ENCODE measurements at regions not wholly inside any gene's neighbourhood (a gene's known extent, or its start where the extent isn't known, plus 50 kb on each side); places are given as distances from the start of the nearest gene placed in this dataset.

DNA sequence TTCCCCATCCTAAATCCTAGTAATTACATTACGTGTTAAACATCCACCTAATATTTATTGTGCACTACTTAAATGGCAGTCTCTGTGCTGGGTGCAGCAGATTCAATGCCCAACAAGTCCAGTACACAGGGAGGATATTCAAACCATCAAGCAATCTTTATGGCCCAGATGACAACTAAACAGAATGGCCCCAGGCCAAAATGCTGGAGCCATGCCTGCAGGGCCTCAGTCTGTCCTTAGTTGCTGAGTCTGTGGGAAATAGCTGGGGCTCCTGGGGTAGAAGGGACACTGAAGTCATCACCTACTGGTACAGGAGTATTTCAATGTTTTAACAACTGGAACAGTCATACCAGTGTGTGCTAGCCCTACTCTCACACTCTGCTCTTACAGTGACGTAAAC is 153.5 kb downstream of the ZNF608 start:
- no peak for DNase-seq (ENCODE audit: low read depth, low spot score)
- TF ChIP-seq FOSL1 (IDR thresholded peaks at IDR 0.05; ENCODE audit: low read depth) (no peak), SRF (IDR thresholded peaks at IDR 0.05; ENCODE audit: low read depth) (no peak), SP1 (IDR thresholded peaks at IDR 0.05; ENCODE audit: low read depth) (no peak), EGR1 (IDR thresholded peaks at IDR 0.05; ENCODE audit: low read depth) (no peak), ZFX (IDR thresholded peaks at IDR 0.05) (no peak), EZH2phosphoT487 (IDR thresholded peaks at IDR 0.05; ENCODE audit: borderline replicate concordance) (no peak), YY1 (IDR thresholded peaks at IDR 0.05; ENCODE audit: extremely low read depth, insufficient replicate concordance, low read depth, low read length) (no peak), POLR2AphosphoS5 (IDR thresholded peaks at IDR 0.05; ENCODE audit: low read depth, low read length) (no peak), RAD21 (IDR thresholded peaks at IDR 0.05; ENCODE audit: low read depth) (no peak)
- TF ChIP-seq, protein P1, sequence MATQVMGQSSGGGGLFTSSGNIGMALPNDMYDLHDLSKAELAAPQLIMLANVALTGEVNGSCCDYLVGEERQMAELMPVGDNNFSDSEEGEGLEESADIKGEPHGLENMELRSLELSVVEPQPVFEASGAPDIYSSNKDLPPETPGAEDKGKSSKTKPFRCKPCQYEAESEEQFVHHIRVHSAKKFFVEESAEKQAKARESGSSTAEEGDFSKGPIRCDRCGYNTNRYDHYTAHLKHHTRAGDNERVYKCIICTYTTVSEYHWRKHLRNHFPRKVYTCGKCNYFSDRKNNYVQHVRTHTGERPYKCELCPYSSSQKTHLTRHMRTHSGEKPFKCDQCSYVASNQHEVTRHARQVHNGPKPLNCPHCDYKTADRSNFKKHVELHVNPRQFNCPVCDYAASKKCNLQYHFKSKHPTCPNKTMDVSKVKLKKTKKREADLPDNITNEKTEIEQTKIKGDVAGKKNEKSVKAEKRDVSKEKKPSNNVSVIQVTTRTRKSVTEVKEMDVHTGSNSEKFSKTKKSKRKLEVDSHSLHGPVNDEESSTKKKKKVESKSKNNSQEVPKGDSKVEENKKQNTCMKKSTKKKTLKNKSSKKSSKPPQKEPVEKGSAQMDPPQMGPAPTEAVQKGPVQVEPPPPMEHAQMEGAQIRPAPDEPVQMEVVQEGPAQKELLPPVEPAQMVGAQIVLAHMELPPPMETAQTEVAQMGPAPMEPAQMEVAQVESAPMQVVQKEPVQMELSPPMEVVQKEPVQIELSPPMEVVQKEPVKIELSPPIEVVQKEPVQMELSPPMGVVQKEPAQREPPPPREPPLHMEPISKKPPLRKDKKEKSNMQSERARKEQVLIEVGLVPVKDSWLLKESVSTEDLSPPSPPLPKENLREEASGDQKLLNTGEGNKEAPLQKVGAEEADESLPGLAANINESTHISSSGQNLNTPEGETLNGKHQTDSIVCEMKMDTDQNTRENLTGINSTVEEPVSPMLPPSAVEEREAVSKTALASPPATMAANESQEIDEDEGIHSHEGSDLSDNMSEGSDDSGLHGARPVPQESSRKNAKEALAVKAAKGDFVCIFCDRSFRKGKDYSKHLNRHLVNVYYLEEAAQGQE (IDR thresholded peaks at IDR 0.05; ENCODE audit: low read depth) = no peak
- TF ChIP-seq, protein P2, sequence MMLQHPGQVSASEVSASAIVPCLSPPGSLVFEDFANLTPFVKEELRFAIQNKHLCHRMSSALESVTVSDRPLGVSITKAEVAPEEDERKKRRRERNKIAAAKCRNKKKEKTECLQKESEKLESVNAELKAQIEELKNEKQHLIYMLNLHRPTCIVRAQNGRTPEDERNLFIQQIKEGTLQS (IDR thresholded peaks at IDR 0.05) = no peak
- H3K4me3 ChIP-seq (replicated peaks in 1 of 2; ENCODE audit: low read depth in 1 of 2, low read length in 2 of 2) = no peak overlapping the region
- intact Hi-C loops (cut with micrococcal nuclease) = no loop called here
- H3K9me3 ChIP-seq (ENCODE audit: control insufficient read depth in 1 of 2, insufficient read depth in 1 of 2, low read depth in 1 of 2, low read length in 2 of 2) = no peaks in the 10 kb centered on the region
- no peaks in the 10 kb centered on the region for H3K79me2 ChIP-seq (ENCODE audit: insufficient read depth, low read length)
- ChIA-PET CTCF (no interaction called here), RAD21 (ENCODE audit: low non-redundant PET in 1 of 2, low total read pairs in 2 of 2, uncharacterized antibody in 2 of 2, unreplicated experiment in 2 of 2) (interaction anchor here in 1 of 2 experiments (0.6 kb wide), 1 partner anchor 27 kb away, joined by 4 read pairs; no protein-coding TSS in a partner anchor), POLR2A (no interaction called here)
- no peaks in the 10 kb centered on the region for H4K20me1 ChIP-seq (ENCODE audit: insufficient read depth)
- no peaks in the 10 kb centered on the region for H3K9me2 ChIP-seq (ENCODE audit: insufficient read depth)
- ATAC-seq = no peak
- no peak overlapping the region for H2AFZ ChIP-seq (ENCODE audit: low read depth, low read length, poor library complexity, severe bottlenecking)
- no peaks in the 10 kb centered on the region for H3K27me3 ChIP-seq (ENCODE audit: insufficient read depth, low read length)
- H3K27ac ChIP-seq (ENCODE audit: low read depth, low read length) = no peak overlapping the region
- no peak overlapping the region for H3K4me2 ChIP-seq (ENCODE audit: low read length)
- H3K9ac ChIP-seq (ENCODE audit: low read length) = no peak overlapping the region
- BruUV-seq (replicated peaks) = no TSS peak
- peaks cover 14 to 16% of the 10 kb centered on the region in 2 experiments for H3K4me1 ChIP-seq (ENCODE audit: control insufficient read depth in 1 of 2, insufficient read depth in 2 of 2, low read length in 2 of 2)
- no peaks in the 10 kb centered on the region for H3K36me3 ChIP-seq (ENCODE audit: control insufficient read depth in 1 of 2, insufficient read depth in 2 of 2, low read length in 2 of 2)

Measured in HCT116 (cell line).